Nucleus accumbens (tissue), 56 donors: ENCODE measurements at regions not wholly inside any gene's neighbourhood (a gene's known extent, or its start where the extent isn't known, plus 50 kb on each side); places are given as distances from the start of the nearest gene placed in this dataset.

Experiments used
- DNase-seq, 56 donors: peaks; one replicate each; lab custom pipeline; 2025; lab: John Stamatoyannopoulos, UW

DNA sequence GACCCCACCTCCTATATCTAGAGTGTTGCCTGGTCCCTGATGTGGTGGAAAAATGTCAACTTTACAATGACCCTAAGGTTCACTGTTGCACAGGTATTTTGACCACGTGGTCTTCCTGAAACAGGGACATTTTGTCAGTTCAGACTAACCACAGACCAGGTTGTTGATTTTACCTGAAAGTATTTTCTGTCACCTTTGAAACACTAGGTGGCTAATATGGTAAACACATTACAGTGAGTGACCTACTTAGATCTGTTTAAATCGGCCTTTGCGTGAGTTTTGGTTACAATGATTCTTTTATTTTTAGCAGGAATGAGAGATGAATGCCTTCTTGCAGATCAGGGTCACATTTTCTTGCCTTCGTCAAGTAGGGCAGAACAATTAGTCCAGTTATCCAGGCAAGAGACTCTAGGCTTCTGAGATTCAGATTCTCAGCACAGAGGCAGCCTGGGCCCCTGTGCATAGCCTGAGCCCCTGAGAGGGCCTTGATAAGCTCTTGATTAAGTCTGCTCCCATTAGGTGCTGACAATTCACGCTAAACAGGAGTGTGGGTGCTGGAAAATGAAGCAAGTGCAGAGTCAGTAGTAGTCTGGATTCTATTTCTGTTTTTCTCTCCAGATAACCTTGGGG lies 226.2 kb downstream of the KCNS3 start:
- no peak for DNase-seq

DNA sequence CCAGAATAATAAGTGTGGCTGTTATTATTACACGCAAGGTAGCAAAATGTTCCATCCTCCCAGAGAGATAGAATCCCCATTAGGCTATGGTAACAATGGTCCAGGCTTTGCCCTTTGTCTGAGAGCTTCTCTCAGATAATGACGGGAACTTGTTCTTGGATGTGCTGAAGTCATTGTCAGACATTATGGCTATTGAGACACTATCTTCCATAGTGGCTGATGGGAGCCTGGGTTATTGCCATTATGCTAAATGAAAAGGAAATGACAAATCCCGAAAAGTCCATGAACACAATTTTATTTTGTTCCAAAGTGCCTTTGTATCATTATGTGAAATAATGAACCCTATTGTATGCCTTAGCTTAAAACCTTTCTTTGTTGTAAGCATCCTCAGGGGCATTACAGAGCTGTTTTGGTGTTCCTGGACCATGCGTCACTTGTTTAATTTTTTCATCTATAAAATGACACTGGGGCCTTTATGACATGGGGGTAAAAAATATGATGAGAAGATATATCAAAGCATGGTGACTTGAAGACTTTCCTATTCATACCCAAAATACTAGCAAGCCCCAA lies 218.5 kb downstream of the KCNS3 start:
- peak in 5 of 56 donors; percentile 5 to 57 (median 10) for DNase-seq

DNA sequence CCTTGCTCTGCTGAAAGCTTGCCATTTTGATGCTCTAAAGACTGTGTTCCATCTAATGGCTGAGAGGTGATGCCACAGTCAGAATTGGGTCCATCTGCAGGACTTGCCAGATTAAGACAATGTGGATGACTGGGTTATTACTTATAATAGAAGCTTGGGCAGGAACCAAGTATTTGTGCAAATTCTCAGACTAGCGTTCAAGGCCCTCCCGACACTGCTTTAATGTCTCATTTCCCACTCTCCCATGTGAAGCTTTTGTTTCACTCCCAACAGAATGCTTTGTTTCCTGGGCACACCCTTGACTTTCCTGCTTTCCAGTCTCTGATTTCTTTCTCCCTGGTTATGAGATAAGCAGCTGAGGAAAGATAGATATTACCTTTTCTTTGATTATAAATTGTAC lies 215.8 kb downstream of the KCNS3 start:
- DNase-seq = no peak

DNA sequence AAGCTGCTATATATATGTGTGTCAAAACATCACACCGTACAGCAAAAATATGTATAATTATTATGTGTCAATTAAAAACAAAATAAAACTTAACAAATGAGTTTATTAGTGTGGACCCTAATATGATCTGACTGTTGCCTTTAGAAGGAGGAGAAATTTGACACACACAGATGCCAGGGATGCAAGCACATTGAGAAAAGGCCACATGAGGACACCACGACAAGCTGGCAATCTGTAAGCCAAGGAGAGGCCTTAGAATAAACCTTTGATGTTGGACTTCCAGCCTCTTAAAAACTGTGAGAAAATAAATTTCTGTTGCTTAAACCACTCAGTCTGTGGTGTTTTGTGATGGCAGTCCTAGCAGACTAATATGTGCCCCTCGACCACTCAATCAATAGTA lies 214.7 kb downstream of the KCNS3 start:
- DNase-seq = no peak

DNA sequence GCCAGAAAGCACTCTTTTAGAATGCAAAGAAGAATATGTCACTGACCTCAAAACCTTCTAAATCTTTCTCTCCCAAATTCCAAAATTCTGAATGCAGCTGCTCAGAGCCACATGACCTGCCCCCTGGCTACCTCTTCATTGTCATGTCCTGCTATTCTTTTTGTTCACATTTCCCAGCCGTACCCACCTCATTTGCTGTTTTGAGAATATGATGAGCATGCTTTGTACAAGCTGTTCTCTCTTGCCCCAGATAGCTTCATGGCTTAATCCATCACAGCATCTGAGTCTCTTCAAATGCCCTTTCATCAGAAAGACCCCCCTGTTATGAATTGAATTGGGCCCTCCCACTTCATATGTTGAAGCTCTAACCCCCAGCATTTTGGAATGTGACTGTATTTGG lies 214.3 kb downstream of the KCNS3 start:
- DNase-seq = no peak

DNA sequence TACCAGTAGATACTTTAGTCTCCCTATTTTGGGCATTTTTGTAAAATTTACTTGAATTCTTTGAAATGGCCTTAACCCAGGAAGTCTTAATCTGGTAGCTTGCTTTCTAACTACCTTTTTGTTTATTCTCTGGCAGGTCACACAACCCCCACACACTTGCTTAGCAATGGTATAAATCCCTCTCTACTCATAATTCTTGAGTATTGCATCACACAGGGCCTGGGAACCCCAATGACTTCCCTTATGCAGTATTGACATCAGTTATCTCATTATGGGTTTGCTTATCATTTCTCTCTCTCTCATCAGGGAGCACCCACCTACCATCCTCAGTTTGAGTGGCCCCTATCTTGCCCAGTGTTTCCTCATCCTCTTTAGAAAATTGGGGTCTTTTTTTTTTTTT lies 207.1 kb downstream of the KCNS3 start:
- no peak for DNase-seq

DNA sequence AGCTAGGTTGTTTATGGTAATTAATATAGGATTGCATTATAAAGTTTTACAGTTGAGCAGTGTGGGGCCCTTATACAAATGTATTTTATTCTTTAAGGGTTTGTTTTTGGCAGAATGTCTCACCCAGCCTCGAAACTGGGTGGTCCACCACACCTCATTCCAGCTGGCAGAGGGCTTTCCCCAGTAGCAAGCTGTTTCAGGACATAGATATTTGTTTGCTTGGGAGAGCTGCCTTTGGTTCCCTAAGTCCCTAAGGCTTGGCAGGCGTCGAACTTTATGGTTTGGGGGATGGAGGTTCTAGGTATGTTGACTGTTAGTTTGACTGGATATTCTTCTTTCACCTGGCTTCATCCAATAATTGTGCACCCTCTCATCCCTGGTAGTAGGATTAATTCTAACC lies 205.9 kb downstream of the KCNS3 start:
- DNase-seq = no peak

DNA sequence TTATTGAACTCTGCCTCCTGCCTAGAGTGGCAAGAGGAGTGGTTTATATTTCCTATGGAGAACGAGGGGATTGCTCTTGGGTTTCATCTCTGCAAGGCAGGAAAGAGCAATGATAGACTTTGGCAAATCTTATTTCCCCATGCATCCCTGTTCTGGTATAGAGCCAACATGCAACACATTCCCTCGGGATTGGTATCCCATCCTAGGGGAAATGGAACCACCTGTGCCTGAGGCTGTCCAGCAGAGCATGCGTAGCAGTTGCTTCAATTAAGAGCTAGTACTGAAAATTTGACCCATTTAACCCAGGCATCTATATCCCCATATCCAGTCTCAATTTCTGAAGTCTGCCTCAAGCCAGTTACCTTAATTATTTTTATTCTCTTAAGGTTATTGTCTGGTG lies 205.3 kb downstream of the KCNS3 start:
- no peak for DNase-seq

DNA sequence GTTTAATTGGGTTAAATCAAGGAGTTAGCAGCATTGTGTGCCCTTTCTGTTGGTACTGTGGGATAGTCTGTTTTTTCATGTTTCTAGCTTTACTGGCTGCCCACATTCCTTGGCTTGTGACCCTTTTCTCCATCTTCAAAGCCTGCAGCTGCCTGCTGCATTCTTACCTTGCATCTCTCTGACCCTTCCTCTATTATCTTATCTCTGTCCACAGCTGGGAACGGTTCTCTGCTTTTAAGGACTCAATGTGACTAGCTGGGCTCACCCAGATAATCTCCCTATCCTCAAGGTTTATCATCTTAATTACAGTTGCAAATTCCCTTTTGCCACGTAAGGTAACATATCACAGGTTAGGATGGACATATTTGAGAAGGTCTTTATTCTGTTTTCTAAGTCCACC lies 199.7 kb downstream of the KCNS3 start:
- no peak for DNase-seq

DNA sequence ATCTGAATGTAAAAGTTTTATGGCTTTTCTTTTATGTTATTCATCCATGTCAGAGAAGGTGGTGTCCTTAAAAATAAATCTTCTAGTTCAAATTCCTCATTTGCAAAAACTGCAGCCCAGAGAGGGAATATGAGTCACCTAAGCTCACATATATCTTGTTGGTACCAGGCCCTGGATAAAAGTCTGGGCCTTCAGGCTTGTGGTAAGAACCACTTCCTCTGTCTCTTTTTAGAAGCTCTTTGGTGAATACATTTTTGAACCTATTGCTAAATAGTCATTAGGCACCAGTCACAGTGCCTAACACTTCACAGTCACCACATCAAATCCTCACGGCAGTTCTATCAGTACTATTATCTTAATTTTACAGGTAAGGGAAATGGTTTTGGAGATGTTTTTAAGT lies 199.2 kb downstream of the KCNS3 start:
- no peak for DNase-seq

DNA sequence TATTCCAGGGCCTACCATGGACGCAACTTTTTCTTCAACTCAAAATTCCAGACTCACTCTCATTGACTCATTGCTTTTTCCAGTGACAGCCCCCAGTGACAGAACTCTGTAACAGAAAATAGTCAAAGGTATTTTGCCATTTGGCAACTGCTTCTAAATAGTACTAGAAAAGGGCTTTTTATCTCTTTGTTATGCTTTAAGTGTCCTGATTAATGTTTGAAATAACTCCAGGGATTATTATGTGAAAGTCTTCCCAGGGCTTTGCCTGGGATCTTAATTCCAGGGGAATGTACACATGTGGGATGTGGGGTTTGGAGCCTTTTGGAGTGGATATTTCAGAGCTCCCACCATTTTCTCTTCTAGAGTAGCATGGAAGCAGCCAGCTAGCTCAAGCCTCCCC lies 198.8 kb downstream of the KCNS3 start:
- no peak for DNase-seq

DNA sequence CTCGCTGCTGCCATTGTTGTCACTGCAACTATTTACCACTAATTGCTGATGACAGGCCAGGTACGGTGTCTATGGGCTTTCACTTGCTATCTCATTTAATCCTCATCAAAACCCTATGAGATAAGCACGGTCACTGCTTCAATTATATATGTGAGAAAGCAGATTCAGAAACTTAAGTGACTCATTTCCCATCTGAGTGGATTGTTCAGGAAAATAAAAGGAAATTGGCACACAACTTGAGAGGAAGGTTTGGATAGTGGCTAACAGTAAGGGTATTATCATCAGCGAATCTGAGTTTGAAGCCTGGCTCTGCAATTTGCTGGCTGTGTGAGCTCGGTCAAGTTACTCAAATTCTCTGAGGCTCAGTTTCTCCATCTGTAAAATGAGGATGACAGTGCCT lies 196.0 kb downstream of the KCNS3 start:
- DNase-seq = no peak

DNA sequence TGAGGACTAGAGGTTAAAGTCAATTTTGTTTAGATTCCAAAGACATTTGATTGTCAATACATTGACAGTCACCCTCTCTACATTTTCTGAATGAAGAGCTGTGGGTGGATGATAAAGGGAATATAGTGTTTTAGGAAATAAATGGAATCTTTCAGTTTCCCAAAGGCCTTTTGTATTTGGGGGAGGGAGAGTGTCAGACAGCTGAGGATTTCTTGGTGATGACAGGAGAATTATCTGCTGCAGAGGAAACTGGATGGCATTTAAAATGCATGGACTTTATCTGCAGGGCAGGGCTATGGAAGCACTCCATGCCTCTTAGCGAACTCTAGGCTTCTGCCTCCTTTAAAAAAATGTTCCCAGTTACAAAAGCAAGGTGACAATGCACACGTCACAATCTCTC lies 195.1 kb downstream of the KCNS3 start:
- no peak for DNase-seq

DNA sequence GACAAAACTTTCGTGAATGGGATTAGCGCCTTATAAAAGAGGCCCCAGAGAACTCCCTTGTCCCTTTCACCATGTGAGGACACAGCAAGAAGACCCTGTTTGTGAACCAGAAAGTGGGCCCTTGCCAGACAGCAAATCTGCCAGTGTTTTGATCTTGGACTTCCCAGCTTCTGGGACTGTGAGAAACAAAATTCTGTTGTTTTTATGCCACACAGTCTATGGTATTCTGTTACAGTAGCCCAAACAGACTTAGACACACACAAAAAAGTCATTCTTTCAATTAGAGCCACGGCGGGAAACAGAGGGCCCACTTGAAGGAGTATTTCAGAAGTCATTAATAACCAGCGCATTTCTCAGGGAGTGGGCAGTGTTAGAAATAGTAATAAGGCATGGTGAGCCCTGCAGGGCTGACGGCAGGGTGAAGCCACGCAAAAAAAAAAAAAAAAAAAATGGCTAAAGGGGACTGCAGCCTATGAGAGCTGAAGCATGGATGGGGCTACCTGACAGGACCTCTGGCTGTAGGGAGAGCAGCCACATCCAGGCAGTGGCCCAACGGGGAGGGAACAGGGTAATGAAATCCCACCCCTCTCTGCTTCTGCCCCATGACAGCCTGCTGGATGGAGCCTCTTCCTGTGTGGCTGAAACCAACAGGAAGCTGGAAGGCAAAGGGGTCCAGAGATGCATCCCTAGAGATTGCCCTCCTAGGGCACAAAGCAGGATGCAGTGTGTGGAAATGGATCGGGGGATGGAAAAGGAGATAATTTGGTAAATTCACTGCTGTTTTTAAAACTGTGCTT lies 189.3 kb downstream of the KCNS3 start:
- DNase-seq = peak in 1 of 56 donors; percentile 2

DNA sequence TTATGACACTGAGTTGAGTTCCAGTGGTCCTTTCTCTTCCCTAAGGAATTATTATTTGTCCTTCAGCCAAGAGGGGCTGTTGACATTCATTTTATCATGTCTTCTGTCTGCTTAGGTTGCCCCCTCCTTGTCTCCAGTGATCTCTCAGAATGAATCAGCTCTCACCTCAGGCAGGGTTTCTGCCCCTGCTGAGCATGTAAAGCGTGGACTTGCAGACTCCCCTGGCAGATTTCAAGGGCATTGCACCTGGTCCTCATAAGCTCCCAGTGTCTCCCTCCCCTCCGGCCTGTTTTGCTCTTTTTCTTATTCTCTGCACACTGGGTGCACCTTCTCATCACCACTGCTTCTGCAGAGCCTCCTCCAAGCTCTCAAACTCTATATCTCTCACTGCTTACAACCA lies 188.4 kb downstream of the KCNS3 start:
- no peak for DNase-seq

DNA sequence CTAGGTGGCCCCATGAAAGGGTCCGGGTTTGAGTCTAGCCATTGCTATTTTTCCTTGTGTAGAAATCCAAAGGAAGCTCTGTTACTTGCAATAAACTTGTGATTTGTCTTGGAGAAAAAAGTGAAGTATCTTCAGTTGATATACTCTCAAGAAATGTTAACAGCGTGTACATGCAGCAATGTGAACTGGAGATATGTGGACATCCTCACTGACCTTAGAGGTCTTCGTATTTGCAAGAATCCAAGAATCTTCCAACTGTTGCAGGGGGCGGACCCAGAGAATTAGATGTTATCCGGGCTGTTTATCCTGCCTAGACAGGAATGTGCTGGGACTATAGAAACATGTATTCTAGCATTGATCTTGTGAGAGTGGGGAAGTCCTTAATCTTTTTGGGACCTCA lies 187.6 kb downstream of the KCNS3 start:
- DNase-seq = no peak

DNA sequence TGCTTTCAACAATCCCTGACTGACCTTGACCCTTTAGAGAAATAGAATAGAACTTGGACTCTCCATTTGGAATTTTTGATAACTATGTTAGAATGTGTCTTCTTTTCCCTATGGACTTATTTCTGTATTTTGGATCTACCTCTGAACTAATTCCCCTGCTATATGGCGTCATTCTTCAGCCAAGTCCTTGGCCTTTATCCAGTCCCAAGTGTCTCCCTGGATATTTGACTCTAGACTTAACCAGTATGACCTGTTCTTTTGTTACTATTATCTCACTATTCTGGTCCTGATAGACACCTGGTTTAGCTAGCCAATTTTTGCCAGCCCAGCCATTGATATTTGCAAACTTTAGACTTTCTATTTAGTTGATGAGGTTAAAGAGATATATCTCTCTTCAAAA lies 186.8 kb downstream of the KCNS3 start:
- DNase-seq = no peak

DNA sequence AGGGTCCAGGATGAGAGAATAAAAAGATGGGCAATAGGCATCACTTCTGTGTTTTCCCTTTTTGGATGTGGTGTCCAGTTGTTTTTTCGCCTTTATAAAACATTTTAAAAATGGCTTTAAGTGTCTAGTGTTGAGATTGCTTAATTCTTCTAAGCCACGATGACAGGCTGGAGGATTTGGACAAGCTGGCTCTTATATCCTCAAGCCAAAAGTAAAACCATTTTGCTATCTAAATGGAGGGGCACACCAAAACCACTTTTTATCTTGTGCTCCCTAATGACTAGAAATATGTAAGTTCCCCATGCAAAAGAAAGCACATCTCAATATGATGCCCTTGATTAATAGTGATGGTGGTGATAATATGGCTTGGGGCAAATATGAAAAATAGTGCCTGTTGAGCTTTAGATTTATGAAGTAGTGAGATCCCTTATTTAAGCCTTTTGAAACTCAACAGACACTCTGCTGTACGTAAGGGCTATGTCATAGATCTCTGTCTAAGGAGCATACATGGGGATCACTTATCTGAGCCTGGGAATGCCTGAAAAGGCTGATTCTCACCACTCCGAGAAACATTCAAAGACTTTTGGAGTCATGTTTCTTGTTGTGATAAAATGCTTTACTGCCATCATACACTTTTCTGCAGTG lies 185.5 kb downstream of the KCNS3 start:
- no peak for DNase-seq

DNA sequence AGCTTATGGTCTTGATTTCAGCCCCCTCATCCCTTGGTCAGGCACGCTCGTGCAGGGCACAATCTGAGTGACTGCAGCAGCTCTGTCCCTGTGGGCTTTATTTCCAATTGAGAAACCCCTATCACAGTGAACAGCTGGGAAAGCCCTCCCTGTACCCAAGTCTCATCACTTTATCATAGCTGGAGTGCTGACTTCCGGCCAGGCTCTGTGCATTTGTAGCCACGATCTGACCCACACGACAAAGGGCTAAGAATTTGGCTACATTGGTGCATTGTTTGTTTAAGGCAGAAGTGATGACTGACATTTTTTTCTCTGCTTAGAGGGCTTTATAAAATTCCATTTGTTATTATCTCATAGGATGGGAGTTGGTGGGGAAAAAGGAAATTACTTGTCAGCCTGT lies 184.4 kb downstream of the KCNS3 start:
- no peak for DNase-seq

DNA sequence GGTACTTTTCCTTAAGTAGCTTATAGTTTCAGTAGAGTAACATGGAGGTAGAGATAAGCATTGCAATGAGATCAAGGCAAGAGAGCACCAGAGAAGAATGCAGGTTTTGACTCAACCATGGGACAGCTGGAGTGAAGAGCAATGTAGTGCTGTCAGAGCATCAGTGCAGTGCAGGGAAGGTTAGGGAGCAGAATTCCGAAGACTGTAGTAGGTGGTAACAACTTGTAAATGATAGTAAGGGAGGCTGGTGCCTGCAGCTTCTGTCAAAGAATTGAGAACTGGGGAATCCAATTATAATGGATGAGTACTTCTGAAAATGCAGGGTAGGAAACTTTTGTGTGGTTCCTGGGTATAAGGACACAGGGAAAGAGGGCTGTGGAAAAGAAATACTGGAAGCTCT lies 183.2 kb downstream of the KCNS3 start:
- DNase-seq = no peak

DNA sequence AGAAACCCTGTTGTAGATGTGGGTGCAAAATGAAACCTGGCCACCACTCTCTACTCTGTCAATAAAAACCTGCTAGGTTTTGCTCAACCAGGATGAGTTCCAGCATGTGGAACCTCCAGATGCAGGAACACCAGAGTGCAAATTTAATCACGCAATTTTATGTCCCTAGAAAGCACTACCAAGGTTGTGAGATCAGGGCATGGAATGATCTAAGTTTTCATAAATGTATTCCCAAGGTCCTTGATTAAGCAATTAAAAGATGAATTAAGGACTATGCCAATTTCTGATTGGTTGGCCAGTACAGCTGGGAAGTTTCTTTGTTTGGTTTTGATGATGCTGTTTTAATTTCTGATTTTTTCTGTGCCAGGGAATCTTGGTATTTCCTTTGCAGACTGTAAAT lies 179.2 kb downstream of the KCNS3 start:
- DNase-seq = no peak

DNA sequence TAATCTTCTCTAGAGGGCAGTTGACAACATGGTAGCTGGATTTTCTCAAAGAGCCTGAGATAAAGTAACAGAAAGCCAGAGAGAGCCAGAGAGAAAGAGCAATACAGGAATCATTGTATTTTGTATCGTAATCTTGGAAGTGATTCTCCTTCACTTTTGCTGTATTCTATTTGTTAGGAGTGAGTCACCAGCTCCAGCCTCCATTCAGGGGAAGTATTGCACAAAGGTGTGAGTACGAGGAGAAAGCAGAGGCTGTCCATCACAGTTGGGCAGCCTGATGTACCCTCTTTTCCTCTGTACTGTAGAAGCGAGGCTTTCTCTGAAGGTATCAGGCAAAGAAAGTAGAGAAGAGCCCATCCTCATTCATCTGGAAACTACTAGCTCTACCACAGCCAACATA lies 176.8 kb downstream of the KCNS3 start:
- no peak for DNase-seq
